CD14-positive monocyte (primary cell): ENCODE measurements at regions not wholly inside any gene's neighbourhood (a gene's known extent, or its start where the extent isn't known, plus 50 kb on each side); places are given as distances from the start of the nearest gene placed in this dataset.

Source experiments
- DNase-seq, 3 donors: peaks; one replicate each; pipeline ENCODE4 v3.0.0-alpha.2; 2011 to 2022
- H2AFZ ChIP-seq: 2 replicates; pipeline ENCODE4 v1.6.0; 2012; ENCODE audit warnings: mild to moderate bottlenecking, low read depth, low read length, inconsistent platforms; ENCODE audit not compliant: insufficient read depth, poor library complexity, severe bottlenecking
- H3K27ac ChIP-seq, 2 donors: 1 replicate in 1 of 2; 2 replicates in 1 of 2; pipeline ENCODE4 v1.5.1; 2012 to 2013; ENCODE audit warnings: low read length in 2 of 2, control low read depth in 1 of 2, inconsistent platforms in 1 of 2, low read depth in 1 of 2, mild to moderate bottlenecking in 1 of 2
- H3K27me3 ChIP-seq, 2 donors: one replicate each; pipeline versions ENCODE4 v1.6.0 to v1.6.1; 2011 to 2013; ENCODE audit warnings: low read length in 2 of 2; ENCODE audit not compliant: control insufficient read depth in 2 of 2, insufficient read depth in 2 of 2
- H3K36me3 ChIP-seq, 2 donors: replicated peaks in 1 of 2; 1 replicate in 1 of 2; 2 replicates in 1 of 2; pipeline versions ENCODE4 v1.5.1 to v1.6.1; 2012 to 2013; ENCODE audit warnings: low read length in 2 of 2, control low read depth in 1 of 2, inconsistent platforms in 1 of 2, mild to moderate bottlenecking in 1 of 2; ENCODE audit not compliant: insufficient read depth in 2 of 2, control insufficient read depth in 1 of 2
- H3K4me1 ChIP-seq, 2 donors: 1 replicate in 1 of 2; 2 replicates in 1 of 2; pipeline versions ENCODE4 v1.5.1 to v1.6.1; 2012 to 2013; ENCODE audit warnings: low read length in 2 of 2, control low read depth in 1 of 2, inconsistent platforms in 1 of 2, mild to moderate bottlenecking in 1 of 2, moderate library complexity in 1 of 2; ENCODE audit not compliant: insufficient read depth in 2 of 2, control insufficient read depth in 1 of 2
- H3K4me2 ChIP-seq: replicated peaks from 2 replicates; pipeline ENCODE3; 2012; ENCODE audit warnings: low read length, moderate library complexity, mild to moderate bottlenecking; ENCODE audit not compliant: poor library complexity, severe bottlenecking; ENCODE audit errors: extremely low read depth
- H3K4me3 ChIP-seq, 3 experiments: fragments of 200-600 bp in 1 of 3; sonication (generic) in 1 of 3; replicated peaks in 1 of 3; 1 replicate in 2 of 3; 2 replicates in 1 of 3; pipeline ENCODE4 v1.5.1; 2011 to 2013; ENCODE audit warnings: low read length in 3 of 3, mild to moderate bottlenecking in 3 of 3, control low read depth in 2 of 3, low read depth in 2 of 3, inconsistent platforms in 1 of 3, moderate library complexity in 1 of 3
- H3K79me2 ChIP-seq: 2 replicates; pipeline ENCODE4 v1.6.0; 2012; ENCODE audit warnings: mild to moderate bottlenecking, control low read depth, inconsistent platforms, low read length, moderate library complexity; ENCODE audit not compliant: insufficient read depth
- H3K9ac ChIP-seq: 2 replicates; pipeline ENCODE4 v1.6.0; 2017; ENCODE audit warnings: low read length, mild to moderate bottlenecking; ENCODE audit not compliant: insufficient read depth, poor library complexity, severe bottlenecking
- H3K9me3 ChIP-seq, 2 donors: replicated peaks in 1 of 2; 1 replicate in 1 of 2; 2 replicates in 1 of 2; pipeline versions ENCODE4 v1.5.1 to v1.6.1; 2012 to 2013; ENCODE audit warnings: low read length in 2 of 2, control low read depth in 1 of 2; ENCODE audit not compliant: control insufficient read depth in 1 of 2, insufficient read depth in 1 of 2
- H4K20me1 ChIP-seq: 2 replicates; pipeline ENCODE4 v1.6.0; 2012; ENCODE audit warnings: mild to moderate bottlenecking, low read length, control low read depth, moderate library complexity; ENCODE audit not compliant: insufficient read depth
- H3K27ac Mint-ChIP-seq, 7 donors: one replicate each; pipeline ENCODE4 v1.8.0; 2020; ENCODE audit warnings: mild to moderate bottlenecking in 7 of 7, mixed read lengths in 7 of 7, moderate library complexity in 6 of 7, inconsistent platforms in 2 of 7
- H3K27me3 Mint-ChIP-seq, 3 donors: one replicate each; pipeline ENCODE4 v1.8.0; 2021 to 2022; ENCODE audit warnings: low read depth in 3 of 3, mild to moderate bottlenecking in 3 of 3, mixed read lengths in 3 of 3, moderate library complexity in 3 of 3, inconsistent platforms in 1 of 3
- H3K36me3 Mint-ChIP-seq, 2 donors: one replicate each; pipeline ENCODE4 v1.8.0; 2020; ENCODE audit warnings: mixed read lengths in 2 of 2, inconsistent platforms in 1 of 2, mild to moderate bottlenecking in 1 of 2
- H3K4me1 Mint-ChIP-seq: one replicate; pipeline ENCODE4 v1.8.0; 2020; ENCODE audit warnings: mild to moderate bottlenecking, mixed read lengths
- H3K4me3 Mint-ChIP-seq, 2 donors: one replicate each; pipeline ENCODE4 v1.8.0; 2020; ENCODE audit warnings: mild to moderate bottlenecking in 2 of 2, mixed read lengths in 2 of 2, moderate library complexity in 1 of 2
- H3K9me3 Mint-ChIP-seq, 7 donors: one replicate each; pipeline ENCODE4 v1.8.0; 2020 to 2022; ENCODE audit warnings: mixed read lengths in 7 of 7, mild to moderate bottlenecking in 6 of 7, moderate library complexity in 6 of 7, inconsistent platforms in 2 of 7
- CTCF ChIP-seq: fragments of 200-600 bp; IDR thresholded peaks from one replicate; pipeline ENCODE4 v1.8.0; 2022; ENCODE audit warnings: antibody characterized with exemption, mild to moderate bottlenecking
- WGBS: methylation state at CpG from one replicate; pipeline ENCODE4 v1.1.5; 2013; ENCODE audit warnings: missing lambda C conversion rate; ENCODE audit not compliant: insufficient coverage; 5-methylcytosine and 5-hydroxymethylcytosine counted together
- intact Hi-C, 2 donors: fragments of 100-400 bp; cut with micrococcal nuclease; formaldehyde crosslinking; loops; one replicate each; pipeline versions ENCODE4 v1.15.0 to v1.15.1; 2023

DNA sequence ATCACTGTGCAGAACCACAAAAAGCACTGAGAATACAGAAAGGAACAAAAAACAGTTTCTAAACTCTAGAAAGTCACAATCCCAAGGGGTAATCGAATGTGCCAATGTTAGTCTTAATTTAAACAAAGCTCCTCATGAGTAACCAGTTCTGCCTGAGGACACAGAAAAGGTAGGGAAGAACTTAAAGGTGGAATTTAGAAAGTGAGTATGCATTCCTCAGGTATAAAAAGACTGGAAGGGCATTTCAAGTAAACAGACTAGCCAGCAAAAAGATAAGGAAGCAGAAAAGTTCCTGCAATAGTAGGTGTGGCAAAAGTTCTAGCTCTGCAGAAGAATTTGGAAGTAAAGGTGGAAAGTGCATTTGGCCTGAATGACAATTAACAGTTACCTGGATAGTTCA lies 84.6 kb upstream of the DLX6 start:
- H3K27me3 Mint-ChIP-seq, result peaks cover 0 to 2% (median 1%) of the 10 kb centered on the region in 3 donors
- Histone ChIP-seq H3K4me3 (no peak overlapping the region), H3K9ac (no peak overlapping the region), H3K36me3 (no peaks in the 10 kb centered on the region), H3K4me2 (no peak overlapping the region), H3K27ac (no peak overlapping the region), H3K79me2 (no peaks in the 10 kb centered on the region), H3K27me3 (no peaks in the 10 kb centered on the region), H4K20me1 (no peaks in the 10 kb centered on the region), H3K9me3 (no peaks in the 10 kb centered on the region), H2AFZ (no peak overlapping the region), H3K4me1 (no peaks in the 10 kb centered on the region)
- intact Hi-C loops, result no loop called here
- no CpG with 5 or more reads among the region's 1 CpG for WGBS
- H3K9me3 Mint-ChIP-seq, result peaks cover 0 to 16% (median 3%) of the 10 kb centered on the region in 7 donors
- H3K4me3 Mint-ChIP-seq, result no peak overlapping the region
- H3K36me3 Mint-ChIP-seq, result no peaks in the 10 kb centered on the region
- TF ChIP-seq CTCF, result no peak
- peaks cover 6% of the 10 kb centered on the region for H3K4me1 Mint-ChIP-seq
- no peak overlapping the region for H3K27ac Mint-ChIP-seq
- DNase-seq, result no peak

- Mint-ChIP-seq H3K4me3 (no peak overlapping the region), H3K27me3 (peaks cover 0 to 1% (median under 1%) of the 10 kb centered on the region in 3 donors), H3K4me1 (peaks cover 1% of the 10 kb centered on the region), H3K9me3 (peaks cover 0 to 16% (median 3%) of the 10 kb centered on the region in 7 donors), H3K36me3 (no peaks in the 10 kb centered on the region), H3K27ac (no peak overlapping the region)
- Histone ChIP-seq H3K9ac (no peak overlapping the region), H3K79me2 (no peaks in the 10 kb centered on the region), H2AFZ (no peak overlapping the region), H3K36me3 (no peaks in the 10 kb centered on the region), H3K27ac (no peak overlapping the region), H3K4me1 (no peaks in the 10 kb centered on the region), H3K4me2 (no peak overlapping the region), H3K27me3 (no peaks in the 10 kb centered on the region), H3K9me3 (no peaks in the 10 kb centered on the region), H3K4me3 (no peak overlapping the region), H4K20me1 (no peaks in the 10 kb centered on the region)
- WGBS, result 100% methylated on average over 1 of the region's 5 CpGs
- no peak for TF ChIP-seq CTCF
- intact Hi-C loops, result no loop called here
- DNase-seq, result no peak
Measured at GRCh38 chr7:96921231-96921630, 84.1 kb upstream of the DLX6 start.
